Keratinocyte (primary cell): ENCODE measurements at regions not wholly inside any gene's neighbourhood (a gene's known extent, or its start where the extent isn't known, plus 50 kb on each side); places are given as distances from the start of the nearest gene placed in this dataset.

Source experiments
- EZH2 ChIP-seq: IDR thresholded peaks from one replicate; pipeline ENCODE4 v1.6.1; 2012; ENCODE audit warnings: inconsistent platforms, mild to moderate bottlenecking, low read length, moderate library complexity
- TF ChIP-seq, protein P1 (sequence below), 3 experiments: IDR thresholded peaks in 1 of 3; conservative IDR thresholded peaks in 1 of 3; optimal IDR thresholded peaks in 1 of 3; 2 replicates in 2 of 3; 3 replicates in 1 of 3; pipeline versions ENCODE3 to v1.5.1; 2011; ENCODE audit warnings: low read length in 3 of 3, mild to moderate bottlenecking in 3 of 3, moderate library complexity in 2 of 3, control low read depth in 1 of 3, inconsistent platforms in 1 of 3; ENCODE audit not compliant: insufficient read depth in 2 of 3; ENCODE audit errors: extremely low read depth in 1 of 3

- TF ChIP-seq, protein P1, sequence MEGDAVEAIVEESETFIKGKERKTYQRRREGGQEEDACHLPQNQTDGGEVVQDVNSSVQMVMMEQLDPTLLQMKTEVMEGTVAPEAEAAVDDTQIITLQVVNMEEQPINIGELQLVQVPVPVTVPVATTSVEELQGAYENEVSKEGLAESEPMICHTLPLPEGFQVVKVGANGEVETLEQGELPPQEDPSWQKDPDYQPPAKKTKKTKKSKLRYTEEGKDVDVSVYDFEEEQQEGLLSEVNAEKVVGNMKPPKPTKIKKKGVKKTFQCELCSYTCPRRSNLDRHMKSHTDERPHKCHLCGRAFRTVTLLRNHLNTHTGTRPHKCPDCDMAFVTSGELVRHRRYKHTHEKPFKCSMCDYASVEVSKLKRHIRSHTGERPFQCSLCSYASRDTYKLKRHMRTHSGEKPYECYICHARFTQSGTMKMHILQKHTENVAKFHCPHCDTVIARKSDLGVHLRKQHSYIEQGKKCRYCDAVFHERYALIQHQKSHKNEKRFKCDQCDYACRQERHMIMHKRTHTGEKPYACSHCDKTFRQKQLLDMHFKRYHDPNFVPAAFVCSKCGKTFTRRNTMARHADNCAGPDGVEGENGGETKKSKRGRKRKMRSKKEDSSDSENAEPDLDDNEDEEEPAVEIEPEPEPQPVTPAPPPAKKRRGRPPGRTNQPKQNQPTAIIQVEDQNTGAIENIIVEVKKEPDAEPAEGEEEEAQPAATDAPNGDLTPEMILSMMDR (optimal IDR thresholded peaks at IDR 0.05 in 1 of 3, IDR thresholded peaks at IDR 0.05 in 1 of 3, conservative IDR thresholded peaks at IDR 0.05 in 1 of 3; ENCODE audit: extremely low read depth in 1 of 3, insufficient read depth in 2 of 3, low read length in 3 of 3), result no peak
- no peak for TF ChIP-seq EZH2
Observed at GRCh38 chr2:122132147-122132691, 376.8 kb downstream of the TSN start.
